ENCODE measurements at regions not wholly inside any gene's neighbourhood (a gene's known extent, or its start where the extent isn't known, plus 50 kb on each side); places are given as distances from the start of the nearest gene placed in this dataset.

- TF ChIP-seq CTCF (IDR thresholded peaks at IDR 0.05) (no peak), POLR2A (IDR thresholded peaks at IDR 0.05) (no peak)
These were observed 127.4 kb upstream of the TMEM161B start for GRCh38 chr5:88396000-88396535.
